ENCODE measurements at regions not wholly inside any gene's neighbourhood (a gene's known extent, or its start where the extent isn't known, plus 50 kb on each side); places are given as distances from the start of the nearest gene placed in this dataset.
A peak's percentile ranks its signal among the peaks of the same experiment; 100 is the strongest.

- no peak for DNase-seq
- intact Hi-C loops (cut with DNase I), result no loop called here
Observed at GRCh38 chr3:30156586-30157498, 449.6 kb upstream of the TGFBR2 start.

GRCh38 chr3:30161375-30161774, 445.0 kb upstream of the TGFBR2 start:
- no peak for DNase-seq
- intact Hi-C loops (cut with DNase I), result no loop called here

DNA sequence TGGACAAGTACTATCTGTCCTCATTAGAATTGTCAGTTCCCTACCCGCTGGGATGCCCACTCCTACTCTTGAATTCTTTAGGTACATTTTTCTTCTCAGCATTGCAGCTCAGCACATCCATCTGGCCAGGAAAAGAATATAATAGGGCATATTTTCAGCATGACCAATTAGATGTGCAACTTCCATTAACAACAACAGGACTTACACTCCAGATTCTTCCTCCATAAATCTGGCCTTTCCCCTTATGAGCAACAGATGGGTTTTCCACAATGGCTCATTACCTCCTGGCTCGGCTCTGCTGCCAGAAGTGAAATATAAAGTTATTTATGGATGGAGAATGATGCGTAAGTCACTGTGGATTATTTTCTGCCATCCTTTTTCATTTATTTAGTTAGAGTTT, 443.8 kb upstream of the TGFBR2 start:
- intact Hi-C loops (cut with DNase I), result no loop called here
- DNase-seq, result no peak

DNA sequence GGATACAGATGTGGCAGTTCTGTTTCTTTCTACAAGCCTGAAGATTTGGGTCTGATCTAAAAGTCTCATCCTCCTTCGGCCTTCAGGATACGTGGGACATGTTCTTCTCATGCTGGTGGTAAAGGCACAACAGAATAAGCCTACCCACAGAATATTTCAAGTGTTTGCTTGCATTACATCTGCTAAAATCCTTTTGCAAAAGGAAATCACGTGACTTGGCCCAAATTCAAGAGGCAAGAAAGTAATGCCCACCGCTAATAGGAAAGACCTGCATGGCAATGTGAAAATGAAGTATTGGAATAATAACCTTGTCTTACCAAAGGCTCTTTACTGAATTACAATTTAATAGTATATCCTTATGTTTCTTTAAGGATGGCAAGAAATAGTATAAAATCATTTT, 439.9 kb upstream of the TGFBR2 start:
- intact Hi-C loops (cut with DNase I), result no loop called here
- DNase-seq, result no peak

DNA sequence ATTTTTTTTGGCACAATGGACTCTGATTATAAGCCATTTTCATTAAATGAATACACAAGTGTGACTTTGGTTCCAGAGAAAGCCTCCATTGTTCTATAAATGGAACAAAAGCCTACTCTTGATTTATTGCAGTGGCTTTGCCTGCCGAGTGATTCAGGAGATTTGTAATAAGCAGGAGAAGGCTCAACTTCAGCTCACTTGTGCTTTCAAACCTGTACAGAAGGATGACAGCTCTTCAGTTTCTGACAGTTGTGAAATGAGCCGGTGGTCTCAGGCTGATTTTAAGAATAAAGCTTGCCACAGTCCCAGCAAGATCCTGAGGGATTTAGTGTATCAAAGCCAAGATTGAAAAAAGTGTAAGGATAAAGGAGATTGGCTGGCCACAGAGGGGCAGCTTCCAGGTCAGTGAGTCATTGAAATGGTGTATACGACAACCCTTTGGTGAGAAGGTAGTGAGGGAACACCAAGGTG, 438.8 kb upstream of the TGFBR2 start:
- peak in 10 of 42 donors; percentile 4 to 59 (median 19) for DNase-seq
- intact Hi-C loops (cut with DNase I), result no loop called here

- DNase-seq, result no peak
- intact Hi-C loops (cut with DNase I), result no loop called here
Observed at GRCh38 chr3:30169487-30169886, 436.9 kb upstream of the TGFBR2 start.

DNA sequence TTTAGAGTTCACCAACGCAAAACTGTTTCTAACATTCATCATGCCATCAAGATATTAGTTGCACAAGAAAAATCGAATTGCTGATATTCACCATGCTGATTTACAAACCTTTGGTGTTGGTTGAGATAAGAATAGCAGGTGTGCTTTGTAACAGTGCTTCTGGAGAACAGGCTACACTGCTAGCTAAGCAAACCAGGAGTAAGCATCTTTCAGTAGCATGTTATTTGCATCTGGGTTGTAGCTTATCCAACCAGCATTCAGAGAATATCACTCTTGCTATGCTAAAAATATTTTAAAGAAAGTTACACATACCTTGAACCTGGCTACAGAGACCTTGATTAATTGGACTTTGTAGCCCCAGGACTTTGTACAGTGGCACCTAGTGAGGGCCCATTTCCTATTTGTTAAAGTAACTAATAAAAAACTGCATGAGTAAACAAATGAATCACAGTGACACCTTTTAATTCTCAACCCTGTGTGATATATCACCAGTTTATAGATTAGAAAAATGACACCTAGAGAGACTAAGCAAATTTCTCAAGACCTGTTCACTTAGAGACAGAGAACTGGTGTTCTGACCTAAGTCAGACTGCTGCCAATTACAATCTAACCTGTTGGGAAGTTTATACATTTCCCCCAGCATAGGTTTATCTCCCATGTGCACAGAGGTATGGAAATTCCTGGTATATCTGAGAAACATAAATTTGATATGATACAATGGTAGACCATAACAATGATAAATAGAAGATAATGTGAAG, 435.5 kb upstream of the TGFBR2 start:
- intact Hi-C loops (cut with DNase I), result no loop called here
- DNase-seq, result no peak

- DNase-seq, result no peak
- intact Hi-C loops (cut with DNase I), result no loop called here
Observed at GRCh38 chr3:30174357-30174756, 432.0 kb upstream of the TGFBR2 start.

DNA sequence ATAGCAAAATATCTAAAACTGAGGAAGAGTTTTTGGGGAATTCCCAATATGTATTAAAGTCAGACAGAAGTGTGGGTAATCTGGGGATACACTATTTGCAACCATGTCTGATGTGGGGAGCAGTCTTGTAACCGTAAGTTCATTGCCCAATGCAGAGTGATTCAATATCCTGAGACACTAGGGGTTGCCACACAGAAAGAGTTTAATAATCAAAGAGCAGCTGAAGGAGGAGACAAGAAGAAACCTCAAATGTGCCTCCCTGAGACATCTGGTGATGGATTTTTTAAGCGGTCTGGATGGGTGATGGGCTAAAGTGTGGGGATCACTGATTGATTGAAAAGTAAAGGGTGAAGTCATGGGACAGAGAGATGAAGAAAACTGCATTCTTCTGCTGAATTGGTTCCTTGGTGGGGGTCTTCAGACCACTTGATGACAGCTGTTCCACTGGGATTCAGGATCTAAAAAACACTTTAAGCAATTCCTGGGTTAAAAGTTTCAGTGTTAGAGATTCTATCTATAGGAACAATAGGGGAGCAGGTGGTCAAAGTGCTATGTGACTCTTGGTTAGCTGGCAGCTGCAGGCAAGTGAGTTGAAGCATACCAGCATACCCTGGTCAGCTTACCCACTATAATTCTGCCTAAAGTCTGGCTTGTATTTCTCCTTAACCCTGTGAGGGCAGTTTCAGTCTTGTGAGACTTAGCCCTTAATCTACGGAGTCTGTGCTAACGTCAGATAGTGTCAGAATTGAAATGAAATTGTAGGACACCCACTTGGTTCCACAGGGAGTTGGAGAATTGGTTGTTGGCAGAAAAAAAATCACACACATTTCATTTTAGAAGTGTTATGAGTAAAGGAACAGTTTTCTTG, 425.9 kb upstream of the TGFBR2 start:
- no peak for DNase-seq
- intact Hi-C loops (cut with DNase I), result no loop called here

DNA sequence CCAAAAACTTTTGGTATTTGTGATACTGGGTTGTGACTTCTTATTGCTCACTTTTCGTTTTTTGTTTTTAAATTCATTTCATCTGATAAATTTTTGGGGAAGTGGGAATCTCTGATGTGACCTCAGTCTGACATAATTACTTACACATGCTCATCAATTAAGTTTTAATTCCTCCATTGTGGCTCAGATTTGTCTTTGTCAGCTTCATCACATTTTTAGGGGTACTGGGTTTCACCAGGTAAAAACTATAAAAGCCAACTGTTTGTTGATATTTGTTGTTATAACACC, 425.3 kb upstream of the TGFBR2 start:
- no peak for DNase-seq
- intact Hi-C loops (cut with DNase I), result no loop called here

DNA sequence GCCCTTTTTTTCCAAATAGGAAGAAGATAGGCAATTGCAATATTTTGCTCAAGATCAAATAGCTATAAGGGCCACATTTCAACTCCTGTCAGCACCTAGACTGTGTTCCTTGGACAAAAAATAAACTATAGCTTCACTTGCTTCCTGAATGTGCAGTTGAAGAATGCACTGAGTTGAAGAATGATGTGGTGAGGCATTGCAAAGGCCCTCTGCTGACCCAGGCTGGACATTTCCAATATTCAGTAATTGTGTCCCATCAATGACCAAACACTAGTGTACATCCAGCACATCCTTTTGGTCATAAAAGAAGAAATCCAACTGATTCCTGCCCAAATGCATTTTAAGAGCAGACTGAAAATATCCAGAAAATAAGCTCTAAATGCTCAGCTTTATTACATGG, 424.8 kb upstream of the TGFBR2 start:
- intact Hi-C loops (cut with DNase I), result no loop called here
- no peak for DNase-seq

DNA sequence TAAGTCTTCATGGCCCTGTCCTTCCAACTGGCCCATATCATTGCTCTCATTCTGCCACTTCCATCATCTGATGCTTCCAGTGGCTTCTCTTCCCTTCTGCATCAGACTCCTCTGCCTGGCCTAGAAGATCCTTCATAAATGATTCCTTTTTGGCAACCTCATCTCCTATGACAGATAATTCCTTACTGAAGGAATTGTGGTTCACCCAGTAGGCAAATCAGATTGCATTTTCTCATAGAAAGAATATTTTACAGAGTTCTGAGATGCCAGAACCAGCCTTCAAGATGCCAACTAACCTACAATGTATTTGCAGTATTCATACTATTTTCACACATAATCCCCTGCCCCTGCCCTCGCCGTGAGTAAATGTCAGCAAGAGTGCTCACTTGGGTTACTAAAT, 423.0 kb upstream of the TGFBR2 start:
- intact Hi-C loops (cut with DNase I), result no loop called here
- DNase-seq, result no peak

GRCh38 chr3:30184091-30184810, 422.1 kb upstream of the TGFBR2 start:
- intact Hi-C loops (cut with DNase I), result no loop called here
- no peak for DNase-seq

DNA sequence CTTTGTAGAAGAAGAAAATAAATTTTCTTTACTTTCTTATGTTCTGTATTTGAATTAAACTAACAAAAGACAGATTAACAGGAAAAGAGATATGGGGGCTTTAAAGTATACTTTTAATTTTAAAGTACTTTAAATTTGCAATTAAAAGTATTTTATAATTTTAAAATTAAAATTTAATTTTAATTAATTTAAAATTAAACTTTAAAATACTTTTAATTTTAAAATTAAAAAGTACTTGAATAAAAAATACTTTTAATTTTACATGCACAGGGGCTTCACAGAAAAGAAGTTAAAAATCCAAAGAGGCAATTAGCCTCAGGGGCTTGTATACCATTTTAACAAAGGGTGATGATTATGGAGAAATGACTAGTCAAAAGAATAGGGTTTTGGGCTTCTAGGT, 420.5 kb upstream of the TGFBR2 start:
- intact Hi-C loops (cut with DNase I), result no loop called here
- no peak for DNase-seq

- DNase-seq, result peak in 1 of 42 donors; percentile 7
- intact Hi-C loops (cut with DNase I), result no loop called here
Observed at GRCh38 chr3:30186741-30187219, 419.6 kb upstream of the TGFBR2 start.

GRCh38 chr3:30187366-30187765, 419.0 kb upstream of the TGFBR2 start:
- intact Hi-C loops (cut with DNase I), result no loop called here
- DNase-seq, result no peak

GRCh38 chr3:30188713-30189112, 417.7 kb upstream of the TGFBR2 start:
- DNase-seq, result no peak
- intact Hi-C loops (cut with DNase I), result no loop called here

GRCh38 chr3:30189900-30190299, 416.5 kb upstream of the TGFBR2 start:
- no peak for DNase-seq
- intact Hi-C loops (cut with DNase I), result loop anchor here (10.0 kb wide), 2 partner anchors 145 to 505 kb away; no protein-coding TSS in a partner anchor

DNA sequence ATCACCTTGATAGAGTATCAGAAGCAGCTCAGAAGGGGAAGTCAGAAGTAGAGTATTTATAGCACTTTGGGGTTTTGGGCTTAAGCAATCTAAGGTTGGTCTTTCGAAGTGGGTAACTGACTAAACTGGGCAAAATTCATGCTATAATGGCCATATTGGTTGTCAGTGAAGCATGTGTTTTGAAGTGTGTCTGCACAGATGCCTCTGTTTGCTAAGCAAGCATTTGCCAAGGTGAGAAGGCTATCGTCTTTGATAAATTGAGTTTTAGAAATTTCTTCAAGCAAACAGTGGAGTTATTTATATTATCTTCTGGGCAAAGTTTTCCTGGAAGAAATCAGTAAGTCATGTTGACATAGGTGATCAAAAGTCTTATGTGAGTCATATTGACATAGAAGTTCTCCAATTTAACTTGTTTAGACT, 412.8 kb upstream of the TGFBR2 start:
- intact Hi-C loops (cut with DNase I), result loop anchor here (10.0 kb wide), 2 partner anchors 149 to 501 kb away; no protein-coding TSS in a partner anchor
- DNase-seq, result no peak

All from head of caudate nucleus (tissue), 42 donors.